ENCODE measurements at regions not wholly inside any gene's neighbourhood (a gene's known extent, or its start where the extent isn't known, plus 50 kb on each side); places are given as distances from the start of the nearest gene placed in this dataset.

GRCh38 chr20:51284871-51285270 lies 257.6 kb downstream of the NFATC2 start:
- TF ChIP-seq, protein P1, sequence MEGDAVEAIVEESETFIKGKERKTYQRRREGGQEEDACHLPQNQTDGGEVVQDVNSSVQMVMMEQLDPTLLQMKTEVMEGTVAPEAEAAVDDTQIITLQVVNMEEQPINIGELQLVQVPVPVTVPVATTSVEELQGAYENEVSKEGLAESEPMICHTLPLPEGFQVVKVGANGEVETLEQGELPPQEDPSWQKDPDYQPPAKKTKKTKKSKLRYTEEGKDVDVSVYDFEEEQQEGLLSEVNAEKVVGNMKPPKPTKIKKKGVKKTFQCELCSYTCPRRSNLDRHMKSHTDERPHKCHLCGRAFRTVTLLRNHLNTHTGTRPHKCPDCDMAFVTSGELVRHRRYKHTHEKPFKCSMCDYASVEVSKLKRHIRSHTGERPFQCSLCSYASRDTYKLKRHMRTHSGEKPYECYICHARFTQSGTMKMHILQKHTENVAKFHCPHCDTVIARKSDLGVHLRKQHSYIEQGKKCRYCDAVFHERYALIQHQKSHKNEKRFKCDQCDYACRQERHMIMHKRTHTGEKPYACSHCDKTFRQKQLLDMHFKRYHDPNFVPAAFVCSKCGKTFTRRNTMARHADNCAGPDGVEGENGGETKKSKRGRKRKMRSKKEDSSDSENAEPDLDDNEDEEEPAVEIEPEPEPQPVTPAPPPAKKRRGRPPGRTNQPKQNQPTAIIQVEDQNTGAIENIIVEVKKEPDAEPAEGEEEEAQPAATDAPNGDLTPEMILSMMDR (IDR thresholded peaks at IDR 0.05; ENCODE audit: borderline replicate concordance, extremely low read depth, insufficient read depth) = no peak
- H3K9me3 ChIP-seq (ENCODE audit: control insufficient read depth in 2 of 3, insufficient read depth in 1 of 3, low read length in 3 of 3) = peaks cover 0 to 2% (median 2%) of the 10 kb centered on the region in 3 donors
- no peak for FAIRE-seq

GRCh38 chr20:51284176-51284575 lies 258.3 kb downstream of the NFATC2 start:
- TF ChIP-seq, protein P1 (IDR thresholded peaks at IDR 0.05; ENCODE audit: borderline replicate concordance, extremely low read depth, insufficient read depth) = no peak
- intact Hi-C loops (cut with DNase I) = no loop called here
- Histone ChIP-seq H3K9ac (ENCODE audit: low read length in 3 of 3) (no peak overlapping the region), H3K4me1 (ENCODE audit: control insufficient read depth in 2 of 3, insufficient read depth in 2 of 3, low read depth in 1 of 3, low read length in 3 of 3) (no peaks in the 10 kb centered on the region), H3K27ac (ENCODE audit: low read depth in 2 of 2, low read length in 2 of 2) (no peak overlapping the region), H3K9me3 (ENCODE audit: control insufficient read depth in 2 of 3, insufficient read depth in 1 of 3, low read length in 3 of 3) (peaks cover 0 to under 1% (median 0%) of the 10 kb centered on the region in 3 donors), H3K4me3 (ENCODE audit: low read length in 3 of 3) (no peak overlapping the region), H3K27me3 (ENCODE audit: control insufficient read depth, insufficient read depth, low read length) (no peaks in the 10 kb centered on the region), H3K36me3 (ENCODE audit: control insufficient read depth in 2 of 3, insufficient read depth in 3 of 3, low read length in 3 of 3) (no peaks in the 10 kb centered on the region)
- no peak for FAIRE-seq
- DNase-seq = no peak

More at GRCh38 chr20:51284871-51285270, 257.6 kb downstream of the NFATC2 start:
- no peak overlapping the region for H3K27ac ChIP-seq (ENCODE audit: low read depth in 2 of 2, low read length in 2 of 2)
- H3K9ac ChIP-seq (ENCODE audit: low read length in 3 of 3) = no peak overlapping the region
- H3K27me3 ChIP-seq (ENCODE audit: control insufficient read depth, insufficient read depth, low read length) = no peaks in the 10 kb centered on the region
- no peak for DNase-seq
- intact Hi-C loops (cut with DNase I) = no loop called here
- H3K4me3 ChIP-seq (ENCODE audit: low read length in 3 of 3) = no peak overlapping the region
- no peaks in the 10 kb centered on the region for H3K36me3 ChIP-seq (ENCODE audit: control insufficient read depth in 2 of 3, insufficient read depth in 3 of 3, low read length in 3 of 3)
- H3K4me1 ChIP-seq (ENCODE audit: control insufficient read depth in 2 of 3, insufficient read depth in 2 of 3, low read depth in 1 of 3, low read length in 3 of 3) = no peaks in the 10 kb centered on the region

DNA sequence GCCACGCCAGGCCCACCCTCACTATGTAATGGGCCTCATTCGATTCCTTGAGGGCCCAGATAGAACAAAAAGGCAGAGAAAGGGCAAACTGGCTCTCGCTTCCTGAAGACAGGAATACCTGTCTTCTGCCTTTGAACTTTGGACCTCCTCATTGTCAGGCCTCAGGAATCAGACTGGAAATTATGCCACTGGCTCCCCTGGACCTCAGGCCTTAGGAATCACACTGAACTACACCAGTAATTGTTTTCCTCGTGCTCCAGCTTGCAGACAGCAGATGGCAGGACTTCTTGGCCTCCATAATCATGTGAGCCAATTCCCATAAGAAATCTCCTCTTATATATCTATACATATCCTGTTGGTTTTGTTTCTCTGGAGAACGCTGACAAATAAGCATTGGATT lies 258.6 kb upstream of the KCNG1 start:
- intact Hi-C loops (cut with DNase I) = no loop called here
- Histone ChIP-seq H3K27ac (ENCODE audit: low read depth in 2 of 2, low read length in 2 of 2) (no peak overlapping the region), H3K9ac (ENCODE audit: low read length in 3 of 3) (no peak overlapping the region), H3K4me3 (ENCODE audit: low read length in 3 of 3) (no peak overlapping the region), H3K4me1 (ENCODE audit: control insufficient read depth in 2 of 3, insufficient read depth in 2 of 3, low read depth in 1 of 3, low read length in 3 of 3) (no peaks in the 10 kb centered on the region), H3K9me3 (ENCODE audit: control insufficient read depth in 2 of 3, insufficient read depth in 1 of 3, low read length in 3 of 3) (no peaks in the 10 kb centered on the region), H3K36me3 (ENCODE audit: control insufficient read depth in 2 of 3, insufficient read depth in 3 of 3, low read length in 3 of 3) (no peaks in the 10 kb centered on the region), H3K27me3 (ENCODE audit: control insufficient read depth, insufficient read depth, low read length) (no peaks in the 10 kb centered on the region)
- TF ChIP-seq, protein P1 (IDR thresholded peaks at IDR 0.05; ENCODE audit: borderline replicate concordance, extremely low read depth, insufficient read depth) = no peak
- DNase-seq (no peak), FAIRE-seq (no peak)

DNA sequence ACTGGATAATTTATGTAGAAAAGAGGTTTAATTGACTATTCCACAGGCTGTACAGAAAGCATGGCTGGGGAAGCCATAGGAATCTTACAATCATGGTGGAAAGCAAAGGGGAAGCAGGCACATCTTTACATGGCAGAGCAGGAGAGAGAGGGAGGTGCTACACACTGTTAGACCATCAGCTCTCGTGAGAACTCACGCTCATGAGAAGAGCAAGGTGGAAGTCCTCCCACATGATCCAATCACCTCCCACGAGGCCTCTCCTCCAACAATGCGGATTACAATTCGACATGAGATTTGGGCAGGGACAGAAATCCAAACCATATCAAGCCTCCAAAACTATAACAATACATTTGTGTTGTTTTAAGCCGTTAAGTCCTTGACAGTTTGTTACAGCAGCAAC lies 257.1 kb upstream of the KCNG1 start:
- H3K27ac ChIP-seq (ENCODE audit: low read depth in 2 of 2, low read length in 2 of 2) = no peak overlapping the region
- no peaks in the 10 kb centered on the region for H3K9me3 ChIP-seq (ENCODE audit: control insufficient read depth in 2 of 3, insufficient read depth in 1 of 3, low read length in 3 of 3)
- no peak overlapping the region for H3K9ac ChIP-seq (ENCODE audit: low read length in 3 of 3)
- intact Hi-C loops (cut with DNase I) = no loop called here
- DNase-seq = no peak
- FAIRE-seq = no peak
- H3K36me3 ChIP-seq (ENCODE audit: control insufficient read depth in 2 of 3, insufficient read depth in 3 of 3, low read length in 3 of 3) = no peaks in the 10 kb centered on the region
- no peak overlapping the region for H3K4me3 ChIP-seq (ENCODE audit: low read length in 3 of 3)
- no peaks in the 10 kb centered on the region for H3K4me1 ChIP-seq (ENCODE audit: control insufficient read depth in 2 of 3, insufficient read depth in 2 of 3, low read depth in 1 of 3, low read length in 3 of 3)
- TF ChIP-seq, protein P1 (IDR thresholded peaks at IDR 0.05; ENCODE audit: borderline replicate concordance, extremely low read depth, insufficient read depth) = no peak
- H3K27me3 ChIP-seq (ENCODE audit: control insufficient read depth, insufficient read depth, low read length) = no peaks in the 10 kb centered on the region
